GM12865 (cell line): ENCODE measurements at regions not wholly inside any gene's neighbourhood (a gene's known extent, or its start where the extent isn't known, plus 50 kb on each side); places are given as distances from the start of the nearest gene placed in this dataset.

Source experiments
- DNase-seq: peaks from one replicate; pipeline ENCODE4 v3.0.0; 2010; ENCODE audit warnings: low read depth
- H3K4me3 ChIP-seq: 2 replicates; pipeline ENCODE4 v1.5.1; 2011; ENCODE audit warnings: mild to moderate bottlenecking, low read depth, low read length, control low read depth
- CTCF ChIP-seq: IDR thresholded peaks from 2 replicates; pipeline ENCODE4 v1.5.1; 2011; ENCODE audit warnings: low read length, control low read depth, low read depth, inconsistent platforms; ENCODE audit not compliant: insufficient read depth; ENCODE audit errors: missing control alignments

GRCh38 chr10:52438119-52438518 is 124.0 kb downstream of the DKK1 start:
- TF ChIP-seq CTCF = no peak
- no peak for DNase-seq
- H3K4me3 ChIP-seq = no peak overlapping the region

GRCh38 chr10:52440612-52441285 is 126.7 kb downstream of the DKK1 start:
- no peak for TF ChIP-seq CTCF
- no peak overlapping the region for H3K4me3 ChIP-seq
- no peak for DNase-seq

- H3K4me3 ChIP-seq = no peak overlapping the region
- no peak for TF ChIP-seq CTCF
- no peak for DNase-seq
These were observed 128.5 kb downstream of the DKK1 start for GRCh38 chr10:52442576-52442975.

- no peak overlapping the region for H3K4me3 ChIP-seq
- TF ChIP-seq CTCF = no peak
- DNase-seq = no peak
These were observed 129.6 kb downstream of the DKK1 start for GRCh38 chr10:52443419-52444388.

GRCh38 chr10:52446391-52446790 is 132.3 kb downstream of the DKK1 start:
- TF ChIP-seq CTCF = no peak
- no peak overlapping the region for H3K4me3 ChIP-seq
- DNase-seq = no peak

- no peak overlapping the region for H3K4me3 ChIP-seq
- DNase-seq = no peak
- no peak for TF ChIP-seq CTCF
These were observed 133.9 kb downstream of the DKK1 start for GRCh38 chr10:52447931-52448353.
